ENCODE measurements at regions not wholly inside any gene's neighbourhood (a gene's known extent, or its start where the extent isn't known, plus 50 kb on each side); places are given as distances from the start of the nearest gene placed in this dataset.

DNA sequence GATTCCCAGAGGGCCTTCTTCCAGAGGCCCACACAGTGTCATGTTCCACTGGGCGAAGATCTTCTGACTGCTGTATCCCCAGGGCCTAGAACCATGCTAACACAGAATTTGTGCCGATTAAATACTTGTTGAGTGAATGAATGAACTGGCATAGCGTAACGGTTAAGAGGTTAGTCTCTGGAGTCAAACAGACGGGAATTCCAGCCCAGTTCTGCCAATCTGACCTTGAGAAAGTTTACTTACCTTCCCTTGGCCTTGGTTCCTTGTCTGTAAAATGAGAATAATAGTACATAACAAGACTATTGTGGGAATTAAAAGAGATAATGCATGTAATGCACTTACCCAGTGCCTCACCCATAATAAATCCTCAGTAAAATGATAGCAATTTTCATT, 58.3 kb upstream of the PLAC1 start:
- DNase-seq = no peak

GRCh38 chrX:134715930-134716619, 57.8 kb upstream of the PLAC1 start:
- no peak for DNase-seq

- no peak for DNase-seq
Observed at GRCh38 chrX:134714633-134715110, 56.4 kb upstream of the PLAC1 start.

- no peak for DNase-seq
Observed at GRCh38 chrX:134713618-134714107, 55.4 kb upstream of the PLAC1 start.

- DNase-seq = no peak
Observed at GRCh38 chrX:134712272-134712671, 54.0 kb upstream of the PLAC1 start.

DNA sequence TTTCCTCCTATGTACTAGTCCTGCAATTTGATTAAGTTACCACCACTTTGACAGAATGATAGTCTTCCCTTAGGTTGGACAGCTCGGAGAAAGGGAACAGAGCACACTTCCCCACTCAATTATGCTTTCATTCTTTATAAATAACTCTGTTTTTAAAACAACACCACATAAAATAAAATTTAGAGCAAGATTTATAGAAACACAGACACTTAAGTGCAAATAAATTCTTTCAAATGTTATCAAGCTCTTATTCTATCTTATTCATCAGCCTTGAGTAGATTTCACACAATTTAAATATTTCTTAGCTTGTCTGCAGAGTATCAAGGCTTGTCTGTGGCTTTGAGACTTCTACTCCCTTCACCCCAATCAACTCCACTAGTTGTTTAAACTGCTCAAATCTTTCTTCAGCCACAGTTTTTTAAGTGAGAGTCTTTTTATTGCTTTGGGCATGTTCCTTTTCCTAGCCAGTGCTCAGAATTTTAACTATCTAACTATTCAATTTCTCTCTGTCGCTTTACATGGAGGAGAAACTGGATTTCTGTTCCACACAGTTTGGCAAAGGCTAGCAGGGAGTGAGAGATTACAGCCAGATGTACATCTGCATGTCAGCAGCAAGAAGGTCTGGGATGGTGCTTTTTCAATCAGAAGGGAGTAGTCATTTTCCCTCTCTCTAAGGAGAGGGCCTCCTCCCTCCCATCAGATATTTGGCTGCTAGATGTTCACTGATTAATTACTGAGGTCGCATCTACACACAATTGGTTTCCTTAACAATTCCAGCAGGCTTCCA, 53.1 kb upstream of the PLAC1 start:
- no peak for DNase-seq

Data from islet precursor cell (in vitro differentiated cells).